NCI-H460 (cell line): ENCODE measurements at regions not wholly inside any gene's neighbourhood (a gene's known extent, or its start where the extent isn't known, plus 50 kb on each side); places are given as distances from the start of the nearest gene placed in this dataset.
"Not testable (repeated sequence)": the region's sequence is repeated elsewhere in the genome, so short reads cannot be mapped to it uniquely, and the experiment has no call there.

Experiments
- DNase-seq: peaks from one replicate; pipeline ENCODE4 v3.0.0-alpha.2; 2016; ENCODE audit warnings: low read depth; ENCODE audit errors: extremely low read depth

- no peak for DNase-seq
Measured at GRCh38 chr11:71103266-71103665, 149.1 kb downstream of the SHANK2 start.

- DNase-seq, result no peak
Measured at GRCh38 chr11:71102251-71102995, 150.0 kb downstream of the SHANK2 start.

- DNase-seq, result no peak
Measured at GRCh38 chr11:71101606-71102005, 150.8 kb downstream of the SHANK2 start.

GRCh38 chr11:71101046-71101445 is 151.3 kb downstream of the SHANK2 start:
- no peak for DNase-seq

GRCh38 chr11:71098776-71099175 is 153.6 kb downstream of the SHANK2 start:
- DNase-seq, result no peak

- no peak for DNase-seq
Measured at GRCh38 chr11:71097506-71098240, 154.7 kb downstream of the SHANK2 start.

GRCh38 chr11:71096751-71097388 is 155.5 kb downstream of the SHANK2 start:
- DNase-seq, result no peak

GRCh38 chr11:71095294-71095850 is 157.0 kb downstream of the SHANK2 start:
- no peak for DNase-seq

- DNase-seq, result no peak
Measured at GRCh38 chr11:71094296-71095077, 157.9 kb downstream of the SHANK2 start.

- no peak for DNase-seq
Measured at GRCh38 chr11:71093783-71094182, 158.6 kb downstream of the SHANK2 start.

- DNase-seq, result no peak
Measured at GRCh38 chr11:71091506-71092265, 160.7 kb downstream of the SHANK2 start.

- no peak for DNase-seq
Measured at GRCh38 chr11:71089571-71089970, 162.8 kb downstream of the SHANK2 start.

- DNase-seq, result not testable (repeated sequence)
Measured at GRCh38 chr11:71088314-71089215, 163.8 kb downstream of the SHANK2 start.

GRCh38 chr11:71086687-71087258 is 165.6 kb downstream of the SHANK2 start:
- peak; percentile 6 for DNase-seq

GRCh38 chr11:71084306-71085012 is 167.9 kb downstream of the SHANK2 start:
- DNase-seq, result no peak

GRCh38 chr11:71083105-71083504 is 169.3 kb downstream of the SHANK2 start:
- DNase-seq, result no peak

GRCh38 chr11:71082454-71082853 is 169.9 kb downstream of the SHANK2 start:
- DNase-seq, result no peak

- DNase-seq, result no peak
Measured at GRCh38 chr11:71081704-71082230, 170.6 kb downstream of the SHANK2 start.
